Hindlimb muscle (tissue), 1 donor: ENCODE measurements at regions not wholly inside any gene's neighbourhood (a gene's known extent, or its start where the extent isn't known, plus 50 kb on each side); places are given as distances from the start of the nearest gene placed in this dataset.

Experiments used
- DNase-seq: peaks from one replicate; pipeline ENCODE4 v3.0.0-alpha.2; 2013

- DNase-seq, result no peak
Observed at GRCh38 chr20:40738976-40739375, 49.9 kb upstream of the MAFB start.

- DNase-seq, result no peak
Observed at GRCh38 chr20:40739841-40740240, 50.8 kb upstream of the MAFB start.

- no peak for DNase-seq
Observed at GRCh38 chr20:40741507-40742106, 52.6 kb upstream of the MAFB start.

GRCh38 chr20:40743141-40743775 is 54.2 kb upstream of the MAFB start:
- DNase-seq, result no peak

- no peak for DNase-seq
Observed at GRCh38 chr20:40744072-40744817, 55.2 kb upstream of the MAFB start.

GRCh38 chr20:40744818-40745175 is 55.8 kb upstream of the MAFB start:
- DNase-seq, result no peak

- no peak for DNase-seq
Observed at GRCh38 chr20:40746251-40746650, 57.2 kb upstream of the MAFB start.

GRCh38 chr20:40748182-40748581 is 59.1 kb upstream of the MAFB start:
- no peak for DNase-seq

GRCh38 chr20:40749985-40750506 is 61.0 kb upstream of the MAFB start:
- no peak for DNase-seq

- DNase-seq, result no peak
Observed at GRCh38 chr20:40750541-40751035, 61.6 kb upstream of the MAFB start.

GRCh38 chr20:40753472-40753871 is 64.4 kb upstream of the MAFB start:
- no peak for DNase-seq

- no peak for DNase-seq
Observed at GRCh38 chr20:40754339-40754943, 65.4 kb upstream of the MAFB start.

GRCh38 chr20:40757087-40757486 is 68.1 kb upstream of the MAFB start:
- DNase-seq, result no peak

GRCh38 chr20:40758790-40759189 is 69.8 kb upstream of the MAFB start:
- DNase-seq, result no peak

GRCh38 chr20:40760399-40760798 is 71.4 kb upstream of the MAFB start:
- DNase-seq, result no peak

- no peak for DNase-seq
Observed at GRCh38 chr20:40763646-40764295, 74.7 kb upstream of the MAFB start.

GRCh38 chr20:40765814-40766480 is 76.9 kb upstream of the MAFB start:
- DNase-seq, result no peak

GRCh38 chr20:40766790-40767614 is 78.0 kb upstream of the MAFB start:
- no peak for DNase-seq

GRCh38 chr20:40767615-40767924 is 78.5 kb upstream of the MAFB start:
- DNase-seq, result no peak

GRCh38 chr20:40768105-40768504 is 79.1 kb upstream of the MAFB start:
- no peak for DNase-seq

- DNase-seq, result no peak
Observed at GRCh38 chr20:40769677-40770285, 80.7 kb upstream of the MAFB start.
